Tibial nerve (tissue), 3 donors: ENCODE measurements at regions not wholly inside any gene's neighbourhood (a gene's known extent, or its start where the extent isn't known, plus 50 kb on each side); places are given as distances from the start of the nearest gene placed in this dataset.

Source experiments
- CTCF ChIP-seq, 5 experiments: fragments of 200-600 bp in 3 of 5; fragments of 450-650 bp in 2 of 5; sonication (generic) in 3 of 5; IDR thresholded peaks; one replicate each; pipeline ENCODE4 v1.5.1; 2016 to 2019; ENCODE audit warnings: antibody characterized with exemption in 5 of 5, mild to moderate bottlenecking in 3 of 5, moderate library complexity in 2 of 5
- POLR2A ChIP-seq, 2 donors: fragments of 450-650 bp; IDR thresholded peaks; one replicate each; pipeline ENCODE4 v1.6.1; 2017; ENCODE audit warnings: antibody characterized with exemption in 2 of 2, mild to moderate bottlenecking in 2 of 2, moderate library complexity in 2 of 2

- no peak for TF ChIP-seq POLR2A (IDR thresholded peaks at IDR 0.05)
- no peak for TF ChIP-seq CTCF (IDR thresholded peaks at IDR 0.05)
These were observed 1094.9 kb upstream of the EPHA6 start for GRCh38 chr3:95719481-95719880.
